ENCODE measurements at regions not wholly inside any gene's neighbourhood (a gene's known extent, or its start where the extent isn't known, plus 50 kb on each side); places are given as distances from the start of the nearest gene placed in this dataset.

GRCh38 chr20:57064836-57065235, 201.6 kb downstream of the BMP7 start:
- H3K4me3 ChIP-seq (ENCODE audit: low read depth, low read length), result no peak overlapping the region
- no peak overlapping the region for H2AFZ ChIP-seq (ENCODE audit: low read length, unreplicated experiment)
- no peak overlapping the region for H3K27ac ChIP-seq (ENCODE audit: low read depth, low read length)
- no peaks in the 10 kb centered on the region for H3K4me1 ChIP-seq (ENCODE audit: control insufficient read depth, insufficient read depth, low read length, unreplicated experiment)
- no peaks in the 10 kb centered on the region for H3K36me3 ChIP-seq (ENCODE audit: insufficient read depth, low read length)
- H3K27me3 ChIP-seq (ENCODE audit: insufficient read depth, low read length), result peaks cover 13% of the 10 kb centered on the region
- no peaks in the 10 kb centered on the region for H3K79me2 ChIP-seq (ENCODE audit: control insufficient read depth, insufficient read depth, low read length, unreplicated experiment)

- no peak overlapping the region for H3K4me3 ChIP-seq (ENCODE audit: low read depth, low read length)
- no peaks in the 10 kb centered on the region for H3K36me3 ChIP-seq (ENCODE audit: insufficient read depth, low read length)
- H3K79me2 ChIP-seq (ENCODE audit: control insufficient read depth, insufficient read depth, low read length, unreplicated experiment), result no peaks in the 10 kb centered on the region
- no peaks in the 10 kb centered on the region for H3K4me1 ChIP-seq (ENCODE audit: control insufficient read depth, insufficient read depth, low read length, unreplicated experiment)
- no peak overlapping the region for H3K27ac ChIP-seq (ENCODE audit: low read depth, low read length)
- peaks cover 13% of the 10 kb centered on the region for H3K27me3 ChIP-seq (ENCODE audit: insufficient read depth, low read length)
- H2AFZ ChIP-seq (ENCODE audit: low read length, unreplicated experiment), result no peak overlapping the region
Measured at GRCh38 chr20:57065646-57066045, 200.8 kb downstream of the BMP7 start.

DNA sequence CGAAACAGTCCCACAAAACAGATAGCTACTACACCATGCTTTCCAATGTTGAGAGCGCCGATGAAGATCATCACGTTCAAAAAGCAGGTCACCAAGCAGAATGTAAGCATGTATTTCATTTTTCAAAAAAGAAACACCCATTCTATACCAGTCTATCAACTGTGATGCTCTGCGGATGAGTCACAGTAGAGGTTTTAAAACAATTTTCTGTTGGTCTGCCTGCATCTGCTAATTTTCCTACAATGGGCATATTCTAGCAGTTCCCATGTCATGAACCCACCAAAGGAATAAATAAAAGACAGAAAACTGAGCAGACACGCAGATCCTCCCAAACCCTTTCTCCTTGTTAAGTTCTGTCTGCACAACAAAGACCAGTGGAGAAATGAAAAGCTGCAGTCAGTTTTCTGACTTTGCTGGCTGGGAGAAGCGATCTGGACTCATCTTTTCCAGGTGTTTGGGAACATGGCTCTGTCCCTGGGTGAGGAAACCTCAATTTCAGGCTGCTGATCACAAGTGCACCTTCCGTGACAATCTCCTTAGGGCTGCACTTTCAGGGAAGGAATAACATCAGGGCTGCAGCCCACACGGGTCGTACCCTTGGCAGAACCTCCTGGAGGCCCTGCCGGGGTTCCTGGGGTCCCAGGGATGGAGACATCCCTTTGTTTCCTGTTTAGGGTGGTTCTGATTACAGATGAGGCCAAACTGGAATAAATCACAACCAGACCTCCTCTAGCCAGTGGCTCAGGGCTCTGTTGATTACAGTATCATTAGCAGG, 200.1 kb downstream of the BMP7 start:
- Histone ChIP-seq H3K27ac (ENCODE audit: low read depth, low read length) (no peak overlapping the region), H3K4me3 (ENCODE audit: low read depth, low read length) (no peak overlapping the region), H3K27me3 (ENCODE audit: insufficient read depth, low read length) (peaks cover 12% of the 10 kb centered on the region), H3K4me1 (ENCODE audit: control insufficient read depth, insufficient read depth, low read length, unreplicated experiment) (no peaks in the 10 kb centered on the region), H2AFZ (ENCODE audit: low read length, unreplicated experiment) (no peak overlapping the region), H3K79me2 (ENCODE audit: control insufficient read depth, insufficient read depth, low read length, unreplicated experiment) (no peaks in the 10 kb centered on the region), H3K36me3 (ENCODE audit: insufficient read depth, low read length) (no peaks in the 10 kb centered on the region)

GRCh38 chr20:57069442-57069841, 197.0 kb downstream of the BMP7 start:
- H3K36me3 ChIP-seq (ENCODE audit: insufficient read depth, low read length), result no peaks in the 10 kb centered on the region
- H3K4me3 ChIP-seq (ENCODE audit: low read depth, low read length), result no peak overlapping the region
- no peaks in the 10 kb centered on the region for H3K79me2 ChIP-seq (ENCODE audit: control insufficient read depth, insufficient read depth, low read length, unreplicated experiment)
- no peak overlapping the region for H3K27ac ChIP-seq (ENCODE audit: low read depth, low read length)
- no peaks in the 10 kb centered on the region for H3K4me1 ChIP-seq (ENCODE audit: control insufficient read depth, insufficient read depth, low read length, unreplicated experiment)
- peaks cover 8% of the 10 kb centered on the region; the same call in 1 of the 2 replicates for H3K27me3 ChIP-seq (ENCODE audit: insufficient read depth, low read length)
- H2AFZ ChIP-seq (ENCODE audit: low read length, unreplicated experiment), result no peak overlapping the region

GRCh38 chr20:57070296-57070695, 196.1 kb downstream of the BMP7 start:
- no peak overlapping the region for H3K4me3 ChIP-seq (ENCODE audit: low read depth, low read length)
- no peaks in the 10 kb centered on the region for H3K79me2 ChIP-seq (ENCODE audit: control insufficient read depth, insufficient read depth, low read length, unreplicated experiment)
- no peaks in the 10 kb centered on the region for H3K36me3 ChIP-seq (ENCODE audit: insufficient read depth, low read length)
- H3K4me1 ChIP-seq (ENCODE audit: control insufficient read depth, insufficient read depth, low read length, unreplicated experiment), result no peaks in the 10 kb centered on the region
- H2AFZ ChIP-seq (ENCODE audit: low read length, unreplicated experiment), result no peak overlapping the region
- no peak overlapping the region for H3K27ac ChIP-seq (ENCODE audit: low read depth, low read length)
- peaks cover 8% of the 10 kb centered on the region; the same call in 1 of the 2 replicates for H3K27me3 ChIP-seq (ENCODE audit: insufficient read depth, low read length)

- peaks cover under 1% of the 10 kb centered on the region; the same call in 1 of the 2 replicates for H3K27me3 ChIP-seq (ENCODE audit: insufficient read depth, low read length)
- no peak overlapping the region for H3K27ac ChIP-seq (ENCODE audit: low read depth, low read length)
- no peaks in the 10 kb centered on the region for H3K4me1 ChIP-seq (ENCODE audit: control insufficient read depth, insufficient read depth, low read length, unreplicated experiment)
- H3K36me3 ChIP-seq (ENCODE audit: insufficient read depth, low read length), result no peaks in the 10 kb centered on the region
- no peaks in the 10 kb centered on the region for H3K79me2 ChIP-seq (ENCODE audit: control insufficient read depth, insufficient read depth, low read length, unreplicated experiment)
- H2AFZ ChIP-seq (ENCODE audit: low read length, unreplicated experiment), result no peak overlapping the region
- H3K4me3 ChIP-seq (ENCODE audit: low read depth, low read length), result no peak overlapping the region
Measured at GRCh38 chr20:57071283-57071731, 195.1 kb downstream of the BMP7 start.

- no peaks in the 10 kb centered on the region for H3K79me2 ChIP-seq (ENCODE audit: control insufficient read depth, insufficient read depth, low read length, unreplicated experiment)
- no peak overlapping the region for H3K4me3 ChIP-seq (ENCODE audit: low read depth, low read length)
- no peak overlapping the region for H2AFZ ChIP-seq (ENCODE audit: low read length, unreplicated experiment)
- H3K36me3 ChIP-seq (ENCODE audit: insufficient read depth, low read length), result no peaks in the 10 kb centered on the region
- no peaks in the 10 kb centered on the region for H3K4me1 ChIP-seq (ENCODE audit: control insufficient read depth, insufficient read depth, low read length, unreplicated experiment)
- H3K27me3 ChIP-seq (ENCODE audit: insufficient read depth, low read length), result no peaks in the 10 kb centered on the region
- H3K27ac ChIP-seq (ENCODE audit: low read depth, low read length), result no peak overlapping the region
Measured at GRCh38 chr20:57071954-57072583, 194.4 kb downstream of the BMP7 start.

DNA sequence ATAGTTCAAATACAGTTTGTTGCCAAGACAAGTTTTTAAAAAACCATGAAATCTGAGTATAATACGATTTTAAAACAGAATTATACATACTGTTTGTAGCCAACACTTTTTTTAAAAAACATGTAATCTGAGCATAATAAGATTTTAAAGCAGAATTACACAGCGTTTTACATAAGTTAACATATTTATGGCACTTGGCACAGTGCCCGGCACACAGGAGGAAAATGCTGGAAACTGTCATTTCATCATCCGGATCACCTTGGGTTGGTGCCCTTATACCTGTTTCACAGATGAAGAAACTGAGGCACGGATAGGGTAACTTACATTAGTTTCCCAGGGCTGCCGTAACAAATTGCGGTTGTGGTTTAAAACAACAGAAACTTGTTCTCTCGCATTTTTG, 193.0 kb downstream of the BMP7 start:
- no peaks in the 10 kb centered on the region for H3K4me1 ChIP-seq (ENCODE audit: control insufficient read depth, insufficient read depth, low read length, unreplicated experiment)
- no peak overlapping the region for H2AFZ ChIP-seq (ENCODE audit: low read length, unreplicated experiment)
- no peaks in the 10 kb centered on the region for H3K36me3 ChIP-seq (ENCODE audit: insufficient read depth, low read length)
- no peaks in the 10 kb centered on the region for H3K79me2 ChIP-seq (ENCODE audit: control insufficient read depth, insufficient read depth, low read length, unreplicated experiment)
- H3K4me3 ChIP-seq (ENCODE audit: low read depth, low read length), result no peak overlapping the region
- no peaks in the 10 kb centered on the region for H3K27me3 ChIP-seq (ENCODE audit: insufficient read depth, low read length)
- H3K27ac ChIP-seq (ENCODE audit: low read depth, low read length), result no peak overlapping the region

GRCh38 chr20:57074386-57074785, 192.1 kb downstream of the BMP7 start:
- Histone ChIP-seq H3K79me2 (ENCODE audit: control insufficient read depth, insufficient read depth, low read length, unreplicated experiment) (no peaks in the 10 kb centered on the region), H3K4me1 (ENCODE audit: control insufficient read depth, insufficient read depth, low read length, unreplicated experiment) (no peaks in the 10 kb centered on the region), H3K27ac (ENCODE audit: low read depth, low read length) (no peak overlapping the region), H2AFZ (ENCODE audit: low read length, unreplicated experiment) (no peak overlapping the region), H3K4me3 (ENCODE audit: low read depth, low read length) (no peak overlapping the region), H3K27me3 (ENCODE audit: insufficient read depth, low read length) (no peaks in the 10 kb centered on the region), H3K36me3 (ENCODE audit: insufficient read depth, low read length) (no peaks in the 10 kb centered on the region)

DNA sequence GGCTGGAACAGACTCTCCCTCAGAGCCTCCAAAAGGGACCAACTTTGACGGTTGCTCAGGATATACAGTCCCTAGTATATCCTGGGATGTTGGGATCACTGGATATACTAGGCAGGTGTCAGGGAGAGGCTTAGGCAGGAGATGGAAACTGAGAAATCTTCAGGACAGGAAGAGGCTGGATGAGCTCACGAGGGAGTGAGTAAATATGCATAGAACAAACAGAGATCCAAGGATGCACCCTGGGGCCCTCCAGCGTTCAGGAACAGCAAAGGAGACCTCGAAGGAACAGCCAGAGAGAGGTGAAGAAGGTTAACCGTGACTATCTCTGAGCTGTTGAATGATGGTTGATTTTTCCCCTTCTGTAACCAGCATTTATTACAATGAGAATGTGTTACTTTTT, 191.3 kb downstream of the BMP7 start:
- Histone ChIP-seq H3K27ac (ENCODE audit: low read depth, low read length) (no peak overlapping the region), H2AFZ (ENCODE audit: low read length, unreplicated experiment) (no peak overlapping the region), H3K4me1 (ENCODE audit: control insufficient read depth, insufficient read depth, low read length, unreplicated experiment) (no peaks in the 10 kb centered on the region), H3K36me3 (ENCODE audit: insufficient read depth, low read length) (no peaks in the 10 kb centered on the region), H3K79me2 (ENCODE audit: control insufficient read depth, insufficient read depth, low read length, unreplicated experiment) (no peaks in the 10 kb centered on the region), H3K4me3 (ENCODE audit: low read depth, low read length) (no peak overlapping the region), H3K27me3 (ENCODE audit: insufficient read depth, low read length) (no peaks in the 10 kb centered on the region)

DNA sequence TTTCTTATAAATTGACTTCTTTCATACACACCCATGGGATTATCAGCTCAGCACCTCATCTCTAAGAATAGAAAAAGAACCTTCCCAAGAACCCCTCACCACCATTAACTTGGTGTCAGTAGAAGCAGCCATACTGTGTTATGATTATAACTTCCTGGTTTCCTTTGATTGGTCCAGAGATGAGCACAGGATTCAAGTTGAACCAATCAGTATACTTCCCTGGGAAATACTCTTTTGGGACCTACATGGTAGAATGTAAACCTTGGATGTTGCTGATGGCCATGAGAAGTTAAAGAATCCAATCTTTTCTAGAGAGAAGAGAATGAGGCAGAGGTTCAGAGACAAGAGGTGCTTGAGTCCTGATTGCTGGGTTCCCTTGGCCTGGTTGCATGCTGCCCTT, 190.8 kb downstream of the BMP7 start:
- Histone ChIP-seq H3K79me2 (ENCODE audit: control insufficient read depth, insufficient read depth, low read length, unreplicated experiment) (no peaks in the 10 kb centered on the region), H3K27ac (ENCODE audit: low read depth, low read length) (no peak overlapping the region), H3K27me3 (ENCODE audit: insufficient read depth, low read length) (no peaks in the 10 kb centered on the region), H3K36me3 (ENCODE audit: insufficient read depth, low read length) (no peaks in the 10 kb centered on the region), H3K4me1 (ENCODE audit: control insufficient read depth, insufficient read depth, low read length, unreplicated experiment) (no peaks in the 10 kb centered on the region), H2AFZ (ENCODE audit: low read length, unreplicated experiment) (no peak overlapping the region), H3K4me3 (ENCODE audit: low read depth, low read length) (no peak overlapping the region)

Data from ACC112 (cell line).